IMR-90 (cell line): ENCODE measurements at regions not wholly inside any gene's neighbourhood (a gene's known extent, or its start where the extent isn't known, plus 50 kb on each side); places are given as distances from the start of the nearest gene placed in this dataset.

ENCODE experiments used
- ATAC-seq: fragments of 200-7000 bp; cut with Tn5 transposase; 2 replicates; pipeline ENCODE4 v1.9.1; 2020; ENCODE audit warnings: low read depth, mild to moderate bottlenecking, moderate library complexity
- BruUV-seq: library from RNA; stranded (reverse); fragments of 400-500 nt; replicated peaks from 2 replicates; lab custom pipeline; 2021; lab: Mats Ljungman, UMichigan
- CTCF ChIA-PET: fragments of 300-600 bp; formaldehyde crosslinking; extraction: SDS; loops from one replicate; lab custom pipeline; 2021; ENCODE audit warnings: antibody characterized with exemption; lab: Yijun Ruan, JAX
- POLR2A ChIA-PET: fragments of 300-600 bp; sonication (Branson Sonifier 250); formaldehyde crosslinking; loops from one replicate; lab custom pipeline; 2022; ENCODE audit warnings: antibody characterized with exemption; ENCODE audit not compliant: unreplicated experiment; lab: Charles Lee
- DNase-seq: peaks from one replicate; pipeline ENCODE4 v3.0.0; 2013
- H2AFZ ChIP-seq: replicated peaks from 2 replicates; pipeline ENCODE3; 2013; ENCODE audit warnings: low read length, mild to moderate bottlenecking; ENCODE audit not compliant: poor library complexity
- H2AK5ac ChIP-seq: 2 replicates; pipeline ENCODE4 v1.6.1; 2013; ENCODE audit warnings: low read depth, low read length, inconsistent platforms
- H2AK9ac ChIP-seq: replicated peaks from 2 replicates; pipeline ENCODE3; 2013; ENCODE audit warnings: mild to moderate bottlenecking, low read depth, low read length, moderate library complexity; ENCODE audit not compliant: poor library complexity
- H2BK120ac ChIP-seq: 2 replicates; pipeline ENCODE4 v1.6.1; 2013; ENCODE audit warnings: low read depth, low read length, inconsistent platforms
- H2BK15ac ChIP-seq: 3 replicates; pipeline ENCODE4 v1.6.1; 2013; ENCODE audit warnings: low read depth, low read length, inconsistent platforms
- H2BK20ac ChIP-seq: 2 replicates; pipeline ENCODE4 v1.6.1; 2013; ENCODE audit warnings: low read depth, mild to moderate bottlenecking, inconsistent platforms, low read length, moderate library complexity
- H2BK5ac ChIP-seq: 2 replicates; pipeline ENCODE4 v1.6.1; 2013; ENCODE audit warnings: mild to moderate bottlenecking, low read depth, low read length, inconsistent platforms; ENCODE audit not compliant: poor library complexity, severe bottlenecking
- H3K14ac ChIP-seq: replicated peaks from 2 replicates; pipeline ENCODE4 v1.6.1; 2013; ENCODE audit warnings: low read depth, low read length, inconsistent platforms
- H3K18ac ChIP-seq: 2 replicates; pipeline ENCODE4 v1.6.1; 2013; ENCODE audit warnings: low read depth, low read length, control low read depth
- H3K23ac ChIP-seq: 2 replicates; pipeline ENCODE4 v1.6.1; 2013; ENCODE audit warnings: low read depth, low read length, inconsistent platforms
- H3K27ac ChIP-seq: 2 replicates; pipeline ENCODE4 v1.5.1; 2013; ENCODE audit warnings: mild to moderate bottlenecking, control low read depth, low read length; ENCODE audit not compliant: insufficient read depth
- H3K27me3 ChIP-seq: 2 replicates; pipeline ENCODE4 v1.6.1; 2013; ENCODE audit warnings: low read length; ENCODE audit not compliant: control insufficient read depth, insufficient read depth
- H3K36me3 ChIP-seq: 2 replicates; pipeline ENCODE4 v1.6.1; 2013; ENCODE audit warnings: low read length, mixed read lengths; ENCODE audit not compliant: control insufficient read depth, insufficient read depth
- H3K4ac ChIP-seq: 2 replicates; pipeline ENCODE4 v1.6.1; 2013; ENCODE audit warnings: low read depth, low read length, inconsistent platforms
- H3K4me1 ChIP-seq: 2 replicates; pipeline ENCODE4 v1.6.1; 2013; ENCODE audit warnings: low read length, mixed read lengths; ENCODE audit not compliant: control insufficient read depth, insufficient read depth
- H3K4me2 ChIP-seq: 2 replicates; pipeline ENCODE4 v1.6.1; 2013; ENCODE audit warnings: low read depth, mild to moderate bottlenecking, control low read depth, low read length, moderate library complexity
- H3K4me3 ChIP-seq: 2 replicates; pipeline ENCODE4 v1.5.1; 2013; ENCODE audit warnings: low read depth, mild to moderate bottlenecking, control low read depth, low read length, moderate library complexity; ENCODE audit not compliant: insufficient read depth
- H3K56ac ChIP-seq: 2 replicates; pipeline ENCODE4 v1.6.1; 2013; ENCODE audit warnings: low read length, inconsistent platforms; ENCODE audit not compliant: insufficient read depth; ENCODE audit errors: extremely low read depth
- H3K79me1 ChIP-seq, 2 experiments: 2 replicates each; pipeline ENCODE4 v1.6.1; 2013; ENCODE audit warnings: low read length in 2 of 2, inconsistent platforms in 1 of 2, low read depth in 1 of 2
- H3K9ac ChIP-seq: 2 replicates; pipeline ENCODE4 v1.6.1; 2013; ENCODE audit warnings: low read depth, low read length, control low read depth
- H3K9me1 ChIP-seq: 2 replicates; pipeline ENCODE4 v1.6.1; 2013; ENCODE audit warnings: low read length, inconsistent platforms; ENCODE audit not compliant: insufficient read depth
- H3K9me3 ChIP-seq: 2 replicates; pipeline ENCODE4 v1.6.1; 2013; ENCODE audit warnings: low read length; ENCODE audit not compliant: control insufficient read depth, insufficient read depth
- H4K20me1 ChIP-seq: 2 replicates; pipeline ENCODE4 v1.6.1; 2013; ENCODE audit warnings: low read length, inconsistent platforms; ENCODE audit not compliant: insufficient read depth
- H4K5ac ChIP-seq: 2 replicates; pipeline ENCODE4 v1.6.1; 2013; ENCODE audit warnings: mild to moderate bottlenecking, low read depth, low read length, control low read depth
- H4K8ac ChIP-seq, 2 experiments: 2 replicates each; pipeline ENCODE4 v1.6.1; 2013; ENCODE audit warnings: low read depth in 2 of 2, low read length in 2 of 2, control low read depth in 1 of 2, inconsistent platforms in 1 of 2
- H4K91ac ChIP-seq: 2 replicates; pipeline ENCODE4 v1.6.1; 2013; ENCODE audit warnings: low read depth, low read length, inconsistent platforms; ENCODE audit not compliant: insufficient read depth
- BHLHE40 ChIP-seq: fragments of 150-350 bp; IDR thresholded peaks from 2 replicates; pipeline ENCODE4 v1.6.1; 2016; ENCODE audit warnings: mild to moderate bottlenecking, low read depth, low read length
- CEBPB ChIP-seq: IDR thresholded peaks from 2 replicates; pipeline ENCODE4 v1.6.1; 2012; ENCODE audit warnings: low read depth, low read length, improper control_type of control experiment
- CHD1 ChIP-seq: IDR thresholded peaks from 2 replicates; pipeline ENCODE4 v1.6.1; 2012; ENCODE audit warnings: low read depth, low read length, improper control_type of control experiment
- CTCF ChIP-seq: conservative IDR thresholded peaks from 2 replicates; pipeline ENCODE4 v1.5.1; 2012; ENCODE audit warnings: mild to moderate bottlenecking, low read depth, low read length, improper control_type of control experiment
- ELK1 ChIP-seq: fragments of 150-350 bp; IDR thresholded peaks from 2 replicates; pipeline ENCODE4 v1.6.1; 2016; ENCODE audit warnings: low read depth, mild to moderate bottlenecking, low read length, moderate library complexity, borderline replicate concordance
- FOS ChIP-seq: fragments of 150-350 bp; IDR thresholded peaks from 2 replicates; pipeline ENCODE4 v1.6.1; 2016; ENCODE audit warnings: low read depth, low read length
- MAZ ChIP-seq: IDR thresholded peaks from 2 replicates; pipeline ENCODE4 v1.6.1; 2012; ENCODE audit warnings: low read depth, mild to moderate bottlenecking, low read length, improper control_type of control experiment, moderate library complexity, borderline replicate concordance
- MXI1 ChIP-seq: IDR thresholded peaks from 2 replicates; pipeline ENCODE4 v1.6.1; 2012; ENCODE audit warnings: low read depth, mild to moderate bottlenecking, low read length, moderate library complexity, borderline replicate concordance
- NFE2L2 ChIP-seq: fragments of 150-350 bp; IDR thresholded peaks from 2 replicates; pipeline ENCODE4 v1.6.1; 2016; ENCODE audit warnings: low read depth, mild to moderate bottlenecking, low read length
- POLR2A ChIP-seq: IDR thresholded peaks from 2 replicates; pipeline ENCODE4 v1.6.1; 2012; ENCODE audit warnings: mild to moderate bottlenecking, low read depth, low read length
- RCOR1 ChIP-seq: IDR thresholded peaks from 2 replicates; pipeline ENCODE4 v1.6.1; 2012; ENCODE audit warnings: mild to moderate bottlenecking, low read length, improper control_type of control experiment; ENCODE audit not compliant: insufficient replicate concordance
- RFX5 ChIP-seq: IDR thresholded peaks from 2 replicates; pipeline ENCODE4 v1.8.0; 2012; ENCODE audit warnings: low read depth, mild to moderate bottlenecking, low read length, moderate library complexity
- SMC3 ChIP-seq: fragments of 150-350 bp; IDR thresholded peaks from 2 replicates; pipeline ENCODE4 v1.6.1; 2016; ENCODE audit warnings: low read depth, mild to moderate bottlenecking, antibody characterized with exemption, low read length, moderate library complexity
- USF2 ChIP-seq: fragments of 150-350 bp; IDR thresholded peaks from 2 replicates; pipeline ENCODE4 v1.6.1; 2017; ENCODE audit warnings: mild to moderate bottlenecking, antibody characterized with exemption, low read length, low read depth
- WGBS, 2 experiments: methylation state at CpG; one replicate each; pipeline versions ENCODE4 v1.1.5 to v1.1.7; 2013; ENCODE audit warnings: missing lambda C conversion rate in 2 of 2; ENCODE audit not compliant: insufficient read length in 1 of 2; ENCODE audit errors: extremely low coverage in 2 of 2; 5-methylcytosine and 5-hydroxymethylcytosine counted together
- dilution Hi-C: fragments of 300-500 bp; cut with HindIII; formaldehyde crosslinking; loops from one replicate; pipeline ENCODE4 v1.14.3; 2018; ENCODE audit warnings: low sequenced_read_pairs; ENCODE audit not compliant: unreplicated experiment
- in situ Hi-C: fragments of 300-500 bp; cut with MboI; formaldehyde crosslinking; loops from 3 replicates; pipeline ENCODE4 v1.14.3; 2019; ENCODE audit warnings: low sequenced_read_pairs, inconsistent platforms, mixed read lengths
- intact Hi-C: fragments of 100-400 bp; cut with micrococcal nuclease; formaldehyde crosslinking; loops from 2 replicates; pipeline ENCODE4 v1.10.0; 2022

GRCh38 chr19:28400953-28401671, 811.8 kb downstream of the UQCRFS1 start:
- H2AK9ac ChIP-seq = no peak overlapping the region
- H3K56ac ChIP-seq = no peak overlapping the region
- in situ Hi-C loops = no loop called here
- peaks cover 37% of the 10 kb centered on the region for H3K9me3 ChIP-seq
- H4K5ac ChIP-seq = no peak overlapping the region
- no peak overlapping the region for H3K18ac ChIP-seq
- dilution Hi-C loops = no loop called here
- H2AFZ ChIP-seq = no peak overlapping the region
- H3K9me1 ChIP-seq = no peaks in the 10 kb centered on the region
- POLR2A ChIA-PET = no interaction called here
- no peaks in the 10 kb centered on the region for H4K20me1 ChIP-seq
- H2AK5ac ChIP-seq = no peak overlapping the region
- no peak overlapping the region for H3K4me3 ChIP-seq
- H3K4ac ChIP-seq = no peak overlapping the region
- H2BK15ac ChIP-seq = no peak overlapping the region
- no peak overlapping the region for H2BK5ac ChIP-seq
- ATAC-seq = no peak
- H3K14ac ChIP-seq = no peak overlapping the region
- no peak for DNase-seq
- TF ChIP-seq SMC3 = no peak
- no peak for TF ChIP-seq MAZ
- no peak for TF ChIP-seq MXI1
- TF ChIP-seq CEBPB = no peak
- no peak for TF ChIP-seq USF2
- no peak for TF ChIP-seq CTCF
- TF ChIP-seq RCOR1 = no peak
- no peak for TF ChIP-seq RFX5
- TF ChIP-seq FOS = no peak
- no peak for TF ChIP-seq ELK1
- TF ChIP-seq CHD1 = no peak
- no peak for TF ChIP-seq NFE2L2
- TF ChIP-seq BHLHE40 = no peak
- TF ChIP-seq POLR2A = no peak
- intact Hi-C loops = no loop called here
- H3K9ac ChIP-seq = no peak overlapping the region
- no peaks in the 10 kb centered on the region for H3K79me1 ChIP-seq
- no peak overlapping the region for H4K8ac ChIP-seq
- CTCF ChIA-PET = no interaction called here
- no peaks in the 10 kb centered on the region for H3K27me3 ChIP-seq
- no peaks in the 10 kb centered on the region for H3K4me1 ChIP-seq
- BruUV-seq = no TSS peak
- H3K36me3 ChIP-seq = no peaks in the 10 kb centered on the region
- no peak overlapping the region for H3K23ac ChIP-seq
- no CpG with 5 or more reads among the region's 5 CpGs for WGBS, 2 experiments
- H2BK120ac ChIP-seq = no peak overlapping the region
- no peak overlapping the region for H3K27ac ChIP-seq
- no peak overlapping the region for H4K91ac ChIP-seq
- H3K4me2 ChIP-seq = no peak overlapping the region
- H2BK20ac ChIP-seq = no peak overlapping the region
